HG03442 (cell line): ENCODE measurements at regions not wholly inside any gene's neighbourhood (a gene's known extent, or its start where the extent isn't known, plus 50 kb on each side); places are given as distances from the start of the nearest gene placed in this dataset.
A peak's percentile ranks its signal among the peaks of the same experiment; 100 is the strongest.
"Not testable (repeated sequence)": the region's sequence is repeated elsewhere in the genome, so short reads cannot be mapped to it uniquely, and the experiment has no call there.

Experiments used
- ATAC-seq: cut with Tn5 transposase; IDR thresholded peaks from one replicate; pipeline ENCODE4 v1.9.1; 2021; ENCODE audit warnings: mild to moderate bottlenecking, moderate library complexity; ENCODE audit not compliant: unreplicated experiment

DNA sequence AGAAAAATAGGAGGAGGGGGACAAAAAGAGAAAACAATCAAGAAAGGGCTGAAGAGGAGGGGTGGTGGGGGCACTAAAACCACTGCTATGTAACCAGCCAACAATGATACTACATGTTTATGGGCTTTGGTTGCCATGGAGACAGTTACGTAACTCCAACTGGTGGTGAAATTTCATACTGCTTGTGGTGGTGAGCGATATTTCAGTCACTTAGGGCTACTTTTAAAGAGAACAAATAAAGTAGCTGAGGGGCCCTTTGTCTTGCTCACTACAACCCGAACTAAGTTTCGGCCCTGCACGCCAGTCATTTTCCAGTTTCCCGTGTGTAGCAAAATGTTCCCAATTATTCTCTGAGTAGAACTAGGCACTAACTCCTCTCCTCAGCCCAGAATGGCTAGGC, 275.2 kb upstream of the EDA2R start:
- ATAC-seq = no peak

DNA sequence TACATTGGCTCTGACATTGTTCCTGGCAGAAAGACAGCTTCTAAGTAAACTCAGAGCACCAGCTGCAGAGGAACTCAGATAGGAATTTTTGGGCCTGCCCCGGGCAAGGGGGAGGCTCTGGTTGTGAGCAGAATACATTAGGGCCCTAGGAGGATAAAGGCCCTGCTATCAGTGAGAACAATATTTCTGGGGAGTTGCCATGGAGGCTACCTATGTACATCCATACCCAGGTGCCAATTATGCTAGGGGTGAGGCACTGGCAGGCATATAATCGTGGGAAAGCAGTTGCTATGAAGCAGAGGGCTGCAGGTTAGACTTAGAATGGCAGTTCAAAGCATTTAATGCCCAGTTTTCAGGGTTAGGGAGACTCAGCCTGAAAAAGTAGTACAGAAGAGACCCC, 273.5 kb upstream of the EDA2R start:
- no peak for ATAC-seq

DNA sequence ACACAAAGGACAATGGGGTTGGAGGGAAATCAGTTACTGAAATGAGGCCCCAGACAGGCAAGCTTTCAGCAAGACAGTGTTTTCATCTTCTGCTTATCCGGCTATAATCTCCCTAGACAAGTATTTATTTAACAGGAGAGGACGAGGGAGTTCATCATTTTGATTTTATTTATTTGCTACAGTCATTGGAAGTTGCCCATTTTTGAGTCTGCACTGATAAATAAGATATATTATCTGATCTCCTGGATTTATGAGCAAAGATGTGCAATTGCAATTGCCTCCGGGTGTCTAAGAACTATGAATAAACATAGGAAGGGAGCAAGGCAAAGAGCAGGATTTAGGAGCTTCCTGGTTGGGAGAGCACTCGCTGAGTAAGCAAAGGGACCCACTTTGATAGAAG, 263.2 kb upstream of the EDA2R start:
- ATAC-seq = no peak

DNA sequence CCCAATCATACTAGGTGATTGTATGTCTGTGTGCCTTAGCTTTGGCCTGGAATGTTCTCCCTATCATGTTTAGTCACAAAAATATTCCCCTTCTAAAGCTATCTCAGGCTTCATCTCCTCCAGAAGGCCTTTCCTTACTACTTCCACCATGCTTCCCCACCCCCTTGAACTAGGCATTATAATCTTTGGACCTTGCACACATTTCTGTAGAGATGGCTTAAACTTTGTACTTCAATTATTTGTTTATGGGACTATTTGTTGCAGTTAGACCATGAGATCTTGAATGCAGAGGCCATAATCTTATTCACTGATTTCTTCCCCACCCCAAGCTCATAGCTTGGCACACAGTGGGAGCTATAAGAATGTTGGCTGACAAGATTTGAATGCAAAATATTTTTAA, 262.0 kb upstream of the EDA2R start:
- ATAC-seq = no peak

DNA sequence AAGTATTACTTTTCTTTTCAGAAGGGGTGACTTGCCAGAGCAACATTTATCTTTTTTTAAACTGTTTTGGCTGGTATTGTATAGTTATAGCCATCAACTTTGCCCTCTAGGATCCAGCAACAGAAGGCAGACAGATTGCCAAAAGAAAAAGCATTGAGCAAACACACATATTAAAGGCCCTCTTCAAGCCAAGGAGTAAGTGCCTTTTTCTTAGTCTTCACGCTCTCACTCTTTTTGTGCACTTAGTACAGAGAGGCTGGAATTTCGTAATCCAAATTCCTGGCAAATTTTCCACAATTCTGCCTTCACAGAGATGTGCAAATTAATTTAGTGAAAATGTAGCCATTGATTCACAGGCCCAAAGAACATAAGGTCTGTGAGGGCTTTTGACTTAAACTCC, 253.1 kb upstream of the EDA2R start:
- ATAC-seq = no peak

DNA sequence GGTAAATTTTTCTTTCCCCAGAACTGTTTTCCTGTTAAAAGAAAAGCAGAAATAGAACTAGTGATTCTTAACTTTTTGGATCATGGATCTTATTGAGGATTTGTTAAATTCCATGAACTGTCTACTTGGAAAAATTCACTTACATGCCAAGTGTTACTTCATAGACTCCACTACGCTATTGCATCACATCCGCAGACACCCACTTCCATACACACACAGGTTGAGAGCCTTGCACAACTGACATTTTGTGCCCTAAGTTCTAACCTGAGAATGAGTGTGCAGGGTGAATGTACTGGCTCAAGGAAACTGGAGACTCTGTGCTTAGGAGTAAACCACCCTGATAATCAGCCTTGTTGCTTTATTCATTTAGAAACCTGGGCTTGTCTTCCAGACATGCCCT, 250.5 kb upstream of the EDA2R start:
- no peak for ATAC-seq

DNA sequence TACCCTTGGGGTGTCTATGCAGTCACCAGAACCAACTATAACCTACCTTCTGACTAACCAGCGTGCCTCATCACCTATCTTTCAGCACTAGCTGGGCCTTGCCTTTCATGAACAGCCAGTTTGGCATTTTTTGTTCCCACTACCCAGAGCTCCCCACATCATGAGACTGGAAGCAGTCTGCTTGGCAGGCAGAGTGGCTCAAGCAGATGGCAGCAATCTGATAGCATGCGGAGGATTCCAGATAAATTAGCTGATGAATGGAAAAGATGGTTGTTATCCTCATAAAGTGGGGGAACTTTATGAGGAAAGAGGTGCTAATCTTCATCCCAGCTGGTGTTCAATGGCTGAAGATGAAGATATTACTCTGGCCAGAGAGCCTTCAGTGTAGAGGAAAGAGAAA, 243.2 kb upstream of the EDA2R start:
- no peak for ATAC-seq

DNA sequence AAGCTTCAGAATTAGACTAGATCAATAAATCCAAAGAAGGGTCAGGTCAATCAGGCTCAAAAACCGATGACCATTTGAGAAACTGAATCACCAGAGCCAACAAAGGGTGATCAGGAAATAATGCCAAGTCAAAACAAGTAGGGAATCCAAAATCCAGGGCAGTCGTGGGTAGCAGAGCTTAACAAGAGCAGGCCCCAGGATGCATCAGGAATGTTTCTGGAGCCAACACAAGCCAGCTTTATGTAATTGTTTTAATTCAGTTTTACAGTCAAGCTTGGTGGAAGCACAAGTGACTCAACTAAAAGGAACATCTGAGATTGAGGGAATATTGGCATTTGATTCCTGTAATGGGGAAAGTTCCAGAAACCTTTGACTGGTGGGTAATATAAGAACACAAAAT, 237.9 kb upstream of the EDA2R start:
- no peak for ATAC-seq

DNA sequence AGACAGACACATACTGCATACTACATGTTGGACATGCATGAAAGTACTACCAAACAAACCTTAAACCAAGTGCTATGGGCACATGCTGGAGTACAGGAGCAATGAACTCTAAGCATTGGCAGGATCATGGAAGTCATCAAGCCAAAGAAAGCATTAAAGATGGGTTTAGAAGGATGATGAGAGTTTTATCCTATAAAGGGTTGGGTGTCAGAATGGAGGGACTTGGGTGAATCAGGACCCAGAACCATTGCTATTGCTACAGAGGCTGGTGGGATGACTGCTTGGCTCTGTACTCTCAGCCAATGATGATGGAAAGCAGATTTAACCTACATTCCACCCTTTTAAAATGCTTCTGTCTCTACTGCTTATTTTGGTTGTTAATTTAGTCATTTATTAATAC, 233.9 kb upstream of the EDA2R start:
- ATAC-seq = no peak

DNA sequence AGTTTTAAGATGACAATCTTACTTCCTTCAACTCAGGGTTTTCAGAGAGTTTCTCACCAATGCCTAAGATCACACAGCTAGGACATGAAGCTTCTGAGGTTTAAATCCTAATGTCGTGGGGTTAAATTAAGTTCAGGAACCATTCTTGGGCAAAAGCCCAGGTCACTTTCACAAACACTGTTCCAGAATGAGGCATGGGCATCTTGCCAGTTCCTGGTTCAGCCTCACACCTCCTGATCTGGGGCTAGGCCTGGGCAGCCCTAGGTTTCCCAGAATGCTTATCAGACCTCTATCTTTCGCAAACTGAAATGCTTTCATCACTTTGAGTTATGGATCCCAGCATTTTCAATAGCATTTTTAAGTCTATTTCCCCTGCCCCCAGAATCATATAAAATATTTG, 224.8 kb upstream of the EDA2R start:
- ATAC-seq = no peak

DNA sequence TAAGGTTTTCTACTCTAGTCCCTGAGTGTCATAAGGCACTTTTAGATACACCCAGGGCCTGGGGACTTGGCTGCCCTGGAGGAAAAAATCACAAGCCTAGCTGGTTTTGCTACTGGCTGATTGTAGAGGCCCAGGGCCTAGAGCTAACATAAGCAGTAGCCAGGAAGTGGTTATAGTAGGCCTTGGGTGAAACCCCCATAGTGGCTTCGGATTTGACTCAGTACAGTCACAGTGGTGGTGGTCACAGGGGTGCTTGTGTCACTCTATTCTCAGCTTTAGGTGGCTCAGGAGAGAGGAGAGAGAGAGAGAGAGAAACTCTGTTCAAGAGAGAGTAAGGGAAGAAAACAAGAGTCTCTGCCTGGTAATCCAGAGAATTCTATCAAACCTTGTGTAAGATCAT, 194.5 kb upstream of the EDA2R start:
- ATAC-seq = peak; percentile 100

DNA sequence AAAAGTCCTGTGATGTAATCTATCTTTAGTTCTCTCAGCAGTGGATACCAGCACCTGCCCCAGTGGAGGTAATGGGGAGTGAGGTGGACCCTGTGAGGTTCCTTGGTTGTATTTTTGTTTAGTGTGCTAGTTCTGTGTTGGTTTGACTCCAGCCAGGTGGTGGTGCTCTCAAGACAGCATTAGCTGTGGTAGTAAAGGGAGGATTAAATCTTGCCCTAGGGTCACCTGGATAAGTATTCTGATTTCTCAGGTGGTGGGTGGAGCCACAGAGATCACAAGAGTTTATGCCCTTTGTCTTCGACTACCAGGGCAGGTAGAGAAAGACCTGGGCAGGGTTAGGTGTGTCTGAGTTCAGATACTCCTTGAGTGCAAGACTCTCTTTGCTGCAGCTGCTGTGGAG, 176.3 kb upstream of the EDA2R start:
- no peak for ATAC-seq

DNA sequence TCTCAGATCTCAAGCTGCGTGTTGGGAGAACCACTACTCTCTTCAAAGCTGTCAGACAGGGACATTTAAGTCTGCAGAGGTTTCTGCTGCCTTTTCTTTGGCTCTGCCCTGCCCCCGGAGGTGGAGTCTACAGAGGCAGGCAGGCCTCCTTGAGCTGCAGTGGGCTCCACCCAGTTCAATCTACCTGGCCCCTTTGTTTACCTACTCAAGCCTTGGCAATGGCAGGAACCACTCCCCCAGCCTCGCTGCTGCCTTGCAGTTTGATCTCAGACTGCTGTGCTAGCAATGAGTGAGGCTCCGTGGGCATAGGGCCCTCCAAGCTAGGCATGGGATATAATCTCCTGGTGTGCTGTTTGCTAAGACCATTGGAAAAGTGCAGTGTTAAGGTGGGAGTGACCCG, 155.6 kb upstream of the EDA2R start:
- ATAC-seq = not testable (repeated sequence)

DNA sequence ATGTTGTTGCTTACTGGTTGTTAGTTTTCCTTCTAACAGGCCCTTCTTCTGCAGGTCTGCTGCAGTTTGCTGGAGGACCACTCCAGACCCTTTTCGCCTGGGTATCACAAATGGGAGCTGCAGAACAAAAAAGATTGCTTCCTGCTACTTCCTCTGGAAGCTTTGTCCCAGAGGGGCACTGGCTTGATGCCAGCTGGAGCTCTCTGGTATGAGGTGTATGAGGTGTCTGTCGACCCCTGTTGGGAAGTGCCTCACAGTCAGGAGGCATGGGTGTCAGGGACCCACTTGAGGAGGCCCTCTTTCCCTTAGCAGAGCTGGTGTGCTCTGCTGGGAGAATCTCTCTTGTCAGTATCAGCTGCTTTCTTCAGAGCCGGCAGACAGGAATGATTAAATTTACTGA, 127.4 kb upstream of the EDA2R start:
- ATAC-seq = no peak

DNA sequence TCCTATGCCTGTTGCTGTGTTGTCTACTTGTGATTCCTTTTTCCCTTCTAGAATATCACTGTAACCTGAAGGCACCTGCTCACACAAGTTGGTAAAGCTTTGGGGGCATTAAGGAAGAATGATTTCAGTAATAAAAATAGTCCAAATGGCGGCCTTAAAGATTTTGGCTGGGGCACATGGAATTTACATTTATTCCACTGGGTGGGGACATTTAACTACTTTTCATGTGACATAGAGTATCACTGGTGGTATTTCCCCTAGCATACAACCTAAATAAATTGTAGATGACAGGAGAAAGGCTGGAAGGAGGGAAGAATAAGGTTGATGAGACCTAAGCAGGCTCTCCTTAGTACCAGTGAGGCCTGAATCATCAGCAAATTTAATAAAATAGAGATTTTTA, 121.8 kb upstream of the EDA2R start:
- ATAC-seq = no peak

DNA sequence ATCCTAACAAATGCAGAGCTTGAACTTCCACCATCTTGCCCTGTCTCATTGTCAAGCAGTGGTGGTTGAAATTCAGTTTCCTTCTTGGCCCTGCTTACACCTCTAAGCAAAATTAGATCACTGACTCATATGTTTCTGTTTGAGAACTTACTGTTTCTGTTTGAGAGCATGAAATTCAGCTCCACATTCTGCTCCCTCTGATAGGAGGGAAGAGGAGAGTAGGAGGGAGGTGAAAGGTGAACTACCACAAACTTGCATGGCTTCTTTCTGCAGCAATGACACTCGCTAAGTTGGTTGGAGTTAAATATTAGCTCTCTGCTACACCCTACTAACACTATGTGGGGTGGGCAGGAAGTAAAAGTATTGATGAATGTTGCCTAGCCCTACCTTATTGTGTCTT, 117.8 kb upstream of the EDA2R start:
- peak; percentile 81 for ATAC-seq

DNA sequence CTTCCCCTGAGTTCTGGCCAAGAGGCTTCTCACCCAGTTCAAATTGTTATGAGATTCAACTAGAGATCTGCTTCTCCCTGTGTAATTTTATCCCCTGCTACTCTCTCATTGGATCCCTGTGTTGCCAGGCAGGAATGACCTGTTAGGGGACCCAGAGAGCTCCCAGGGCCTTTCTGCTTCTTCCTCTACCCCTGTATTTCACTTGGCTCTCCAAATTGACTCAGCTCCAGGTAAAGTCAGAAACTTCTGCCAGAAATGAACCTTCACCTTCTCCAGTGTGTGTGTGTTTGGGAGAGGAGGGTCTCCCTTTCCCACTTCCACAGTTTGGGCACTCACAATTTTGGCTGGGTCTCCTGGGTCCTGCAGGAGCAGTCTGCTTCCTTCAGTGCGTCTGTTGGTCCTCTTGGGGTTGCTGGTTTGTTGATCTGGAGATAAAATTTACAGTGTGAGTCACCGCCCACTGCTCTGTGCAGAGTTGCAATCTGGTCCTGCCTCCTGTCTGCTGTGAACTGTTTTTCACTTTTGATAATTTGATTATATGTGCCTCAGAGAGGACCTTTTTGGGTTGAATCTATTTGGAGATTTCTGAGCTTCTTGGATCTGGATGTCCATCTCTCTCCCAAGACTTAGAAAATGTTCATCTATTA, 112.4 kb upstream of the EDA2R start:
- no peak for ATAC-seq

DNA sequence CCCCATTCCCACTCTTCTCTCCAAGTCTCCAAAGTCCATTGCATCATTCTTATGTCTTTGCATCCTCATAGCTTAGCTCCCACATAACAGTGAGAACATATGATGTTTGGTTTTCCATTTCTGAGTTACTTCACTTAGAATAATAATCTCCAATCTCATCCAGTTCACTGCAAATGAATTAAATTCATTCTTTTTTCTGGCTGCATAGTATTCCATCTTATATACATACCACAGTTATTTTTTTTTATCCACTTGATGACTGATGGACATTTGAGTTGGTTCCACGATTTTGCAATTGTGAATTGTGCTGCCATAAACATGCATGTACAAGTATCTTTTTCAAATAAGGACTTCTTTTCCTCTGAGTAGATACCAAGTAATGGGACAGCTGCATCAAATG, 105.6 kb upstream of the EDA2R start:
- not testable (repeated sequence) for ATAC-seq

DNA sequence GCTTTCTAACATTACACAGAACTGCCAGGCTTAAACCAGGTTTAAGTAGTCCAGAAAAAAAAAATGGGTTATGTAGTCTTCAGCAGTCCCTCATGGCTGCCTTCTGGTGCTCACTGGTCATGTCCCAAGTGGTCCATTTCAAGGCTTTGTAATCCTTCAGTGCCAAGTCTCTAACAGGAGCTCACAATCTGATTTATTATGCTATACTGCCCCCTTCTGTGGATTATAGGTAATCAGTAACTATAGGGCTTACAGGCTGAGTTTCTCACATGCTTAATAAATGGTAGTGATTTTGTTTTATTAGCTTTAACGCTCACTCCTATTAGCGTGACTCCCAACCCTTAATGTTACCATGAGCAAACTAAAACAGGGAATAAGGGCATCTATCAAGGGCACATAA, 92.5 kb upstream of the EDA2R start:
- ATAC-seq = peak; percentile 48

DNA sequence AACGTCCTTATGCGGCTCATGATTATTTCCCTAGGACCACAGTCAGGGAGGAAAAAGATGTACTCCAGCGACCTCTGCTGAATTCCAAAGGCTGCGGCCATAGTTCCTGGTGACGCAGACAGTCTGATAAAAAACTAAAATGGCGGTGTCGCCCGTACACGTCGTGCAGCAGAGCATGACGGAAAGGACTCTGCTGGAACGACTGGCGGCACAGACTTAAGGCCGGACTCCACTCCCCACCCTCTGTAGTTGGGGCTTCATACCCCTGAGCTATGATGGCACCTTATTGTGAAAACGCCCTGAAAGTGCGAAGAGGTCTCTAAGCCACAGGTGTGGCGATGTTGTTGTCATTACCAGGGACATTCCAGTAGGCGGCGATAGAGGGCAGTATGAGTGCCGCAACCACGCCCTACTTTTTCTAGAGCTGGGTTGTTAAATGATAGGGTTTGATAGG, 90.0 kb upstream of the EDA2R start:
- peak; percentile 79 for ATAC-seq

DNA sequence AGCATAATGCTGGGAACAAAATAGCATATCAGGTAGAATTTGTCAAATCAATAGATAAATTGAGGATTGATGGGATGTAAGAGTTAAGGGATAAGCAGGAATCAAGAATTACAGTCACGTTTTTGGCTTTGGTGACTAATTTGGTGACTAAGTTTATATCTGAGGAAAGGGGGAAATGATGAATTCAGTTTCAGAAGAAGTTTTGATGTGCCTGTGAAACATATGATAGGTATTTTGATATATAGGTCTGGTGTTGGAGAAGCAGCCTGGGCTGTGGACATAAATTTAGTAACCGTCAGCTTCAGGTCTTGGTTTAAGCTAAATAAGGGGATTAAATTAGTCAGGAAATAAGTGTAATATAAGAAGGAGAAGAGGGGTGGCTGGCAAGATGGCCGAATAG, 79.0 kb upstream of the EDA2R start:
- ATAC-seq = no peak

DNA sequence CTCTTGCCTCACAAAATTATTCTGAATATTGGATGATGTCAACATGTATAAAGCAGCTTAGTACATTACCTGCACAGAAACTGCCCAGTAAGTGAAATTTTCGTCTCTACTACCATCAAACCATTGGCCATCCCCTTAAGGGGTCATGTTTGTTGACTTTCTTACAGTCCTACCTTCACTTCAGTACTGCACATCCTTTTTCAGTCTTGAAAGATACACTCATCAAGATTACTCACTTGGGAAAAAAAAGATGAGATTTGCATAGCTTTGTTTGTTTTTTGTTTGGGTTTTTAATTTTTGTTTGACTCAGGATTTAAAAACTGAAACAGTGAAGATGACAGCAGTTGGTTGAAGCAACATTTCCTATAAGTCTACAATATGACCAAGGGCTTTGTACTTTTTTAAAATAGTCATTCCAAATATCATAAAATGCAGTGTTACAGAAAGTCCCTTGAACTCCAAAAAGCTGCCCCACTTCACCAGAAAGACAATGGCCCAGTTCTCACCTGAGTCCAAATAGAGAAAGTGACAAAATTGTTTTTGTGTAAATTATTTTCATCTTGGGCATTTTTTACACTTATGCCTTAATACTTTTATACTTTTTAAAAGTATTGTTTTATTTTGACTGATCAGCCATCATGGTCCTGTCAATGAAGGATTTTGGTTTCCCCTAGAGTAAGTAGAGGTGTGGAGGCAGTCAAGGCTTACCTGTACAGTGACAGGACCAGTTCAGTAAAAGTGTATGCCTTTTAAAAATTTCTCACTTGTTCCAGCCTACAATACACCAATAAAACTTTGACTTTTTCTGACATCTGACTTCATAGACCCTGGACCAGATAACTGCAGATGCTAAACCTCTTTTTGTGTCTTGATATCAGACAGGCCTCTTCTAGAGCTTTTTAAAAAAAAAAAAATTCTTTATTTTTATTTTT, 59.7 kb upstream of the EDA2R start:
- ATAC-seq = no peak
